GM12864 (cell line): ENCODE measurements at regions not wholly inside any gene's neighbourhood (a gene's known extent, or its start where the extent isn't known, plus 50 kb on each side); places are given as distances from the start of the nearest gene placed in this dataset.

Experiments
- DNase-seq: peaks from one replicate; pipeline ENCODE4 v3.0.0-alpha.2; 2011; ENCODE audit warnings: low read depth
- H3K4me3 ChIP-seq: 2 replicates; pipeline ENCODE4 v1.5.1; 2011; ENCODE audit warnings: mild to moderate bottlenecking, low read depth, low read length, control low read depth
- TF ChIP-seq, protein P1 (sequence below): IDR thresholded peaks from 2 replicates; pipeline ENCODE4 v1.5.1; 2011; ENCODE audit warnings: low read depth, mild to moderate bottlenecking, moderate library complexity, low read length, control low read depth, inconsistent platforms; ENCODE audit errors: missing control alignments

DNA sequence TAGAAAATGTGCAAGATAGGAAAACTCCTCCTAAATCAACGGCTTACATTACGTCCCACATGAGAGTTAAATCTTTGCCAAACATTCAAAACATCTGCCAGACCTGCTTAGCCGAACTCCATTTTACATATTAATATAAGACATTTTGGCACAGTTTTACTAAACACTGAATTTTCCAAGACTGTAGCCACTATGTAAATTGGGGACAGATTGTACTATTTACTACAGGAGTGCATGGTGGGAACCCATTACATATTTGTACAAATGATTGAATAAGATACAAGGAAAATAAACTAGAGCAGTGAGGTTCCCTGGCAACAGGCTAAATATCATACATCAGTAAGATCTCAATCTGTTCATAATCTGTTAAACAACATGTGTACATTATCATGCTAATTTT lies 1234.4 kb downstream of the KCNT2 start:
- no peak for DNase-seq
- H3K4me3 ChIP-seq: no peak overlapping the region
- TF ChIP-seq, protein P1, sequence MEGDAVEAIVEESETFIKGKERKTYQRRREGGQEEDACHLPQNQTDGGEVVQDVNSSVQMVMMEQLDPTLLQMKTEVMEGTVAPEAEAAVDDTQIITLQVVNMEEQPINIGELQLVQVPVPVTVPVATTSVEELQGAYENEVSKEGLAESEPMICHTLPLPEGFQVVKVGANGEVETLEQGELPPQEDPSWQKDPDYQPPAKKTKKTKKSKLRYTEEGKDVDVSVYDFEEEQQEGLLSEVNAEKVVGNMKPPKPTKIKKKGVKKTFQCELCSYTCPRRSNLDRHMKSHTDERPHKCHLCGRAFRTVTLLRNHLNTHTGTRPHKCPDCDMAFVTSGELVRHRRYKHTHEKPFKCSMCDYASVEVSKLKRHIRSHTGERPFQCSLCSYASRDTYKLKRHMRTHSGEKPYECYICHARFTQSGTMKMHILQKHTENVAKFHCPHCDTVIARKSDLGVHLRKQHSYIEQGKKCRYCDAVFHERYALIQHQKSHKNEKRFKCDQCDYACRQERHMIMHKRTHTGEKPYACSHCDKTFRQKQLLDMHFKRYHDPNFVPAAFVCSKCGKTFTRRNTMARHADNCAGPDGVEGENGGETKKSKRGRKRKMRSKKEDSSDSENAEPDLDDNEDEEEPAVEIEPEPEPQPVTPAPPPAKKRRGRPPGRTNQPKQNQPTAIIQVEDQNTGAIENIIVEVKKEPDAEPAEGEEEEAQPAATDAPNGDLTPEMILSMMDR: no peak

DNA sequence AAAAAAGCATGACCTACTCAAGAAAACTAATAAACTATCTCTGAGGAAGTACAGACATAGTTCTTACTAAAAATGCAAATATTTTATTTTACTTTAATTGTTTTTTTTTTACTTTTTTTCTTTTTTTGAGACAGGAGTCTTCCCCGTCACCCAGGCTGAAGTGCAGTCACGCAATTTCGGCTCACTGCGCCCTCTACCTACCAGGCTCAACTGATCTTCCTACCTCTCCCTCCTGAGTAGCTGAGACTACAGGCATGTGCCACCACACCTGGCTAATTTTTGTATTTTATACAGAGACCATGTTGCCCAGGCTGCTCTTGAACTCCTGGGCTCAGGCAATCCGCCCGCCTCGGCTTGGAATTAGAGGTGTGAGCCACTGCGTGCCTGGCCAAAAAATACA lies 1263.1 kb downstream of the KCNT2 start:
- DNase-seq: no peak
- TF ChIP-seq, protein P1: no peak
- H3K4me3 ChIP-seq: no peak overlapping the region

DNA sequence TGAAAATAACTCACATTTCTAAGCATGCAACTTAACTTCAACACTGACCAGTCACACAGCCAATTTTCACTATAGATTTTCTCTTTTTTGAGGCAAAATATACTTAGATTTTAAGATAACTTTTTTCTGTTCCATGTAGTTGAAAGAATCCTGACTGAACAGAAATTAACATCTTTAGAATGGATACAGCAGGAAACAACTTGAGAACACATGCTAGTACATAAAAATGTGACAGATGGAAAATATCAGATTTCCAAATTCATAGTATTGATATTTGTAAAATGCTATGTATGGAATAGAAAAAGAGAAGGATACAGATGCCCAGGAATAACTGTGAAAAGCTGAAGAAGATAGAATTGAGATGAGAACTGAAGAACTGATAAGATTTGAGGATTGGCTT lies 1270.6 kb downstream of the KCNT2 start:
- DNase-seq: no peak
- TF ChIP-seq, protein P1: no peak
- H3K4me3 ChIP-seq: no peak overlapping the region

DNA sequence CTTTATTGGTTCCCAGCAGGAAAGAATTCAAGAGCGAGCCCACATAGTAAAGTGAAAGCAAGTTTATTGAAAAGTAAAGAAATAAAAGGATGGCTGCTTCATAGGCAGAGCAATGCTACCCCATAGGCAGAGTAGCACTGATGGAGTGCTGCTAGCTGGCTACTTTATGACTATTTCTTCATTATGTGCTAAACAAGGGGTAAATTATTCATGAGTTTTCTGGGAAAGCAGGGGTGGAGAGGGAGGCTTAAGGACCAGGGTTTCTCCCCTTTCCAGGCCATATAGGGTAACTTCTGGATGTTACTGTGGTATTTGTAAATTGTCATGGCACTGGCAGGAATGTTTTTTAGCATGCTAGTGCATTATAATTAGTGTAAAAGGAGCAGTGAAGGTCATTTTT lies 1271.4 kb downstream of the KCNT2 start:
- DNase-seq: no peak
- H3K4me3 ChIP-seq: no peak overlapping the region
- TF ChIP-seq, protein P1: no peak

DNA sequence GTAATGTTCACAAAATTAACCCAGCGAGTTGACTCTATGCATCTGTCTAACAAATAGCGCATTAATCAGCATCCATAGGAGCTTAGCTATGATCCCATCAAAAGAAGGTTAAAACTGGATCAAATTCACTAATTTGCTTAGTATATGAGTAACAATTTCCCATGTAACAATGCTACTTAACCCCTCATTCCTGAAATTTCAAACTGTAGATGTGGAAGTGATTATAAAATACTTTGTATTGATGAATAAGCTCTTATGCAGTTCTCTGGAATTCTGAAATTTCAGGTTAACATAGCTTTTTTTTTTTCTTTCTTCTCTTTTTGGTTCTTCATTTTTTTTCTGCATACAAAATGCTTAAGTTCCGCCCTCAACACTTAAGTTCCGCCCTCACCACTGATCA lies 1272.7 kb downstream of the KCNT2 start:
- no peak overlapping the region for H3K4me3 ChIP-seq
- TF ChIP-seq, protein P1: no peak
- no peak for DNase-seq

DNA sequence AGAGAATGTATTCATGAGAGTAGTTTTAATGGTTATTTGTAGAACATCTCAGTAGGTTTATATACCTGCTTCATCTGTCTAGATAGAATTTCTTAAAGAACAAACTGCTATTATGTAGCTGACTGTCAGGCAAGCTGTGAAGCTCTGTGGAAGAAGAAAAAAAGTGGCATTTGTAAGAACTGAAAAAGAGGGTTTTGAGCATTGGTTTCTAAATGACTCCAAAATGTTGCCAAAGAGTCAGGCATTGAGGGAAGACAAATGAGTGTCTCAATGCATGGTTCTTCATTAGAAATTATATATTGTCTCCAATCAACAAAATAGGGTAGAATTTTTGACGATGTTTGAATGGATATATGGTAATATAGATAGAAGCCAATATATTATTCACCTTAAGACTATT lies 1276.1 kb downstream of the KCNT2 start:
- H3K4me3 ChIP-seq: no peak overlapping the region
- DNase-seq: no peak
- TF ChIP-seq, protein P1: no peak

DNA sequence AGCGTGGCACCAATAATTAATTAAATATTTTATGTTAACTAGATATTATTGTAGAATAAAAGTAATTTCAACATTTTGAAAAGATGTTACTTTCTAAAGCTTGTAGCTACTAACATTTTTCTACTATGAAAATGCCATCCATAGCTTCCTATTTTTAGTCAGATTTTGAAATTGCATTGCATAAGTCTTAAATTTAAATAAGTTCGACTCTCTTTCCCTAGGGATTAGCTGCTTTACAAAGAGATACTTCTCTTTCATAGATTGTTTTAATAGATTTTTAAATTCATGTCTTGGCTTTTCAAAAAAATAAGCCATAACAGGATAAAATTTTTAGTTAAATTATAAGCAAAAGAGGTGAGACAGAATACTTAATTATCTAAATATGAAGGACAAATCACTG lies 1279.6 kb downstream of the KCNT2 start:
- TF ChIP-seq, protein P1: no peak
- no peak overlapping the region for H3K4me3 ChIP-seq
- no peak for DNase-seq
